SK-N-SH (cell line): ENCODE measurements at regions not wholly inside any gene's neighbourhood (a gene's known extent, or its start where the extent isn't known, plus 50 kb on each side); places are given as distances from the start of the nearest gene placed in this dataset.

Source experiments
- CHD2 ChIP-seq: fragments of 150-350 bp; IDR thresholded peaks from 2 replicates; pipeline ENCODE4 v1.6.1; 2018; ENCODE audit warnings: low read length; ENCODE audit not compliant: partially characterized antibody
- EP300 ChIP-seq, 2 experiments: IDR thresholded peaks; 2 replicates each; pipeline versions ENCODE4 v1.4.0 to v1.6.1; 2012; ENCODE audit warnings: borderline replicate concordance in 1 of 2, low read depth in 1 of 2, low read length in 1 of 2
- FOXM1 ChIP-seq: IDR thresholded peaks from 2 replicates; pipeline ENCODE4 v1.4.0; 2012; ENCODE audit warnings: low read depth, mild to moderate bottlenecking
- IRF3 ChIP-seq: fragments of 150-350 bp; IDR thresholded peaks from 2 replicates; pipeline ENCODE4 v1.6.1; 2016; ENCODE audit warnings: mild to moderate bottlenecking, low read depth, low read length
- JUND ChIP-seq: IDR thresholded peaks from 2 replicates; pipeline ENCODE4 v1.4.0; 2012
- RAD21 ChIP-seq: IDR thresholded peaks from 2 replicates; pipeline ENCODE4 v1.6.1; 2012; ENCODE audit warnings: mild to moderate bottlenecking, low read length
- RCOR1 ChIP-seq: fragments of 150-350 bp; IDR thresholded peaks from 2 replicates; pipeline ENCODE4 v1.6.1; 2017; ENCODE audit warnings: antibody characterized with exemption, low read length
- SMC3 ChIP-seq: IDR thresholded peaks from 2 replicates; pipeline ENCODE4 v1.6.1; 2012; ENCODE audit warnings: low read depth, low read length, improper control_type of control experiment
- TEAD4 ChIP-seq: IDR thresholded peaks from 2 replicates; pipeline ENCODE4 v1.4.0; 2012; ENCODE audit warnings: mild to moderate bottlenecking, borderline replicate concordance; ENCODE audit not compliant: insufficient read depth
- USF1 ChIP-seq: IDR thresholded peaks from 2 replicates; pipeline ENCODE4 v1.4.0; 2012; ENCODE audit warnings: low read depth, borderline replicate concordance
- USF2 ChIP-seq: fragments of 150-350 bp; IDR thresholded peaks from 2 replicates; pipeline ENCODE4 v1.6.1; 2017; ENCODE audit warnings: antibody characterized with exemption, low read length, low read depth, borderline replicate concordance
- YY1 ChIP-seq: IDR thresholded peaks from 2 replicates; pipeline ENCODE4 v1.4.0; 2012; ENCODE audit warnings: low read depth, mild to moderate bottlenecking
- TF ChIP-seq, protein P1 (sequence below): fragments of 200-600 bp; sonication (generic); IDR thresholded peaks from 2 replicates; pipeline ENCODE4 v1.6.1; 2017; ENCODE audit warnings: antibody characterized with exemption, mild to moderate bottlenecking, moderate library complexity
- TF ChIP-seq, protein P2 (sequence below): IDR thresholded peaks from 2 replicates; pipeline ENCODE4 v1.4.0; 2012; ENCODE audit warnings: low read depth

GRCh38 chr14:23861666-23862065 is 91.9 kb upstream of the DHRS4 start:
- TF ChIP-seq RCOR1 (no peak), YY1 (no peak), IRF3 (no peak), JUND (no peak), USF2 (no peak), TEAD4 (no peak), FOXM1 (no peak), SMC3 (no peak), RAD21 (no peak), CHD2 (no peak), USF1 (no peak), EP300 (IDR thresholded peaks at IDR 0.05; ENCODE audit: borderline replicate concordance in 1 of 2, low read depth in 1 of 2, low read length in 1 of 2) (no peak)
- TF ChIP-seq, protein P1, sequence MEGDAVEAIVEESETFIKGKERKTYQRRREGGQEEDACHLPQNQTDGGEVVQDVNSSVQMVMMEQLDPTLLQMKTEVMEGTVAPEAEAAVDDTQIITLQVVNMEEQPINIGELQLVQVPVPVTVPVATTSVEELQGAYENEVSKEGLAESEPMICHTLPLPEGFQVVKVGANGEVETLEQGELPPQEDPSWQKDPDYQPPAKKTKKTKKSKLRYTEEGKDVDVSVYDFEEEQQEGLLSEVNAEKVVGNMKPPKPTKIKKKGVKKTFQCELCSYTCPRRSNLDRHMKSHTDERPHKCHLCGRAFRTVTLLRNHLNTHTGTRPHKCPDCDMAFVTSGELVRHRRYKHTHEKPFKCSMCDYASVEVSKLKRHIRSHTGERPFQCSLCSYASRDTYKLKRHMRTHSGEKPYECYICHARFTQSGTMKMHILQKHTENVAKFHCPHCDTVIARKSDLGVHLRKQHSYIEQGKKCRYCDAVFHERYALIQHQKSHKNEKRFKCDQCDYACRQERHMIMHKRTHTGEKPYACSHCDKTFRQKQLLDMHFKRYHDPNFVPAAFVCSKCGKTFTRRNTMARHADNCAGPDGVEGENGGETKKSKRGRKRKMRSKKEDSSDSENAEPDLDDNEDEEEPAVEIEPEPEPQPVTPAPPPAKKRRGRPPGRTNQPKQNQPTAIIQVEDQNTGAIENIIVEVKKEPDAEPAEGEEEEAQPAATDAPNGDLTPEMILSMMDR: no peak
- TF ChIP-seq, protein P2, sequence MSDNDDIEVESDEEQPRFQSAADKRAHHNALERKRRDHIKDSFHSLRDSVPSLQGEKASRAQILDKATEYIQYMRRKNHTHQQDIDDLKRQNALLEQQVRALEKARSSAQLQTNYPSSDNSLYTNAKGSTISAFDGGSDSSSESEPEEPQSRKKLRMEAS: no peak
